ENCODE measurements at regions not wholly inside any gene's neighbourhood (a gene's known extent, or its start where the extent isn't known, plus 50 kb on each side); places are given as distances from the start of the nearest gene placed in this dataset.
"Not testable (repeated sequence)": the region's sequence is repeated elsewhere in the genome, so short reads cannot be mapped to it uniquely, and the experiment has no call there.

GRCh38 chr7:97234494-97234893 is 117.0 kb downstream of the SDHAF3 start:
- not testable (repeated sequence) for DNase-seq (ENCODE audit: low read depth)

- DNase-seq (ENCODE audit: low read depth): no peak
These were observed 128.8 kb downstream of the SDHAF3 start for GRCh38 chr7:97246317-97246716.

- DNase-seq (ENCODE audit: low read depth): not testable (repeated sequence)
These were observed 140.7 kb downstream of the SDHAF3 start for GRCh38 chr7:97258187-97258586.

GRCh38 chr7:97269741-97270140 is 152.2 kb downstream of the SDHAF3 start:
- DNase-seq (ENCODE audit: low read depth): no peak

- no peak for DNase-seq (ENCODE audit: low read depth)
These were observed 152.8 kb downstream of the SDHAF3 start for GRCh38 chr7:97270280-97270679.

GRCh38 chr7:97271619-97272018 is 154.1 kb downstream of the SDHAF3 start:
- no peak for DNase-seq (ENCODE audit: low read depth)

GRCh38 chr7:97272237-97272975 is 154.9 kb downstream of the SDHAF3 start:
- DNase-seq (ENCODE audit: low read depth): no peak

- no peak for DNase-seq (ENCODE audit: low read depth)
These were observed 158.0 kb downstream of the SDHAF3 start for GRCh38 chr7:97275475-97275874.

- no peak for DNase-seq (ENCODE audit: low read depth)
These were observed 163.5 kb downstream of the SDHAF3 start for GRCh38 chr7:97280950-97281349.

- DNase-seq (ENCODE audit: low read depth): no peak
These were observed 167.8 kb downstream of the SDHAF3 start for GRCh38 chr7:97285348-97285747.

GRCh38 chr7:97293031-97293430 is 175.5 kb downstream of the SDHAF3 start:
- no peak for DNase-seq (ENCODE audit: low read depth)

GRCh38 chr7:97298561-97298960 is 181.1 kb downstream of the SDHAF3 start:
- peak; percentile 2 for DNase-seq (ENCODE audit: low read depth)

- DNase-seq (ENCODE audit: low read depth): no peak
These were observed 188.1 kb downstream of the SDHAF3 start for GRCh38 chr7:97305589-97305988.

- DNase-seq (ENCODE audit: low read depth): peak; percentile 63
These were observed 190.1 kb downstream of the SDHAF3 start for GRCh38 chr7:97307521-97308108.

- no peak for DNase-seq (ENCODE audit: low read depth)
These were observed 196.4 kb downstream of the SDHAF3 start for GRCh38 chr7:97313900-97314299.

- no peak for DNase-seq (ENCODE audit: low read depth)
These were observed 200.1 kb downstream of the SDHAF3 start for GRCh38 chr7:97317575-97317974.

- DNase-seq (ENCODE audit: low read depth): not testable (repeated sequence)
These were observed 212.4 kb downstream of the SDHAF3 start for GRCh38 chr7:97329871-97330270.

GRCh38 chr7:97337849-97338248 is 220.4 kb downstream of the SDHAF3 start:
- DNase-seq (ENCODE audit: low read depth): no peak

GRCh38 chr7:97342512-97342911 is 225.0 kb downstream of the SDHAF3 start:
- DNase-seq (ENCODE audit: low read depth): peak; percentile 9

GRCh38 chr7:97346349-97346748 is 228.9 kb downstream of the SDHAF3 start:
- no peak for DNase-seq (ENCODE audit: low read depth)

- no peak for DNase-seq (ENCODE audit: low read depth)
These were observed 234.0 kb downstream of the SDHAF3 start for GRCh38 chr7:97351488-97351887.

- DNase-seq (ENCODE audit: low read depth): no peak
These were observed 240.0 kb downstream of the SDHAF3 start for GRCh38 chr7:97357459-97357858.

- no peak for DNase-seq (ENCODE audit: low read depth)
These were observed 255.4 kb downstream of the SDHAF3 start for GRCh38 chr7:97372882-97373281.

GRCh38 chr7:97373736-97374135 is 256.2 kb downstream of the SDHAF3 start:
- DNase-seq (ENCODE audit: low read depth): no peak
